ENCODE measurements at regions not wholly inside any gene's neighbourhood (a gene's known extent, or its start where the extent isn't known, plus 50 kb on each side); places are given as distances from the start of the nearest gene placed in this dataset.

DNA sequence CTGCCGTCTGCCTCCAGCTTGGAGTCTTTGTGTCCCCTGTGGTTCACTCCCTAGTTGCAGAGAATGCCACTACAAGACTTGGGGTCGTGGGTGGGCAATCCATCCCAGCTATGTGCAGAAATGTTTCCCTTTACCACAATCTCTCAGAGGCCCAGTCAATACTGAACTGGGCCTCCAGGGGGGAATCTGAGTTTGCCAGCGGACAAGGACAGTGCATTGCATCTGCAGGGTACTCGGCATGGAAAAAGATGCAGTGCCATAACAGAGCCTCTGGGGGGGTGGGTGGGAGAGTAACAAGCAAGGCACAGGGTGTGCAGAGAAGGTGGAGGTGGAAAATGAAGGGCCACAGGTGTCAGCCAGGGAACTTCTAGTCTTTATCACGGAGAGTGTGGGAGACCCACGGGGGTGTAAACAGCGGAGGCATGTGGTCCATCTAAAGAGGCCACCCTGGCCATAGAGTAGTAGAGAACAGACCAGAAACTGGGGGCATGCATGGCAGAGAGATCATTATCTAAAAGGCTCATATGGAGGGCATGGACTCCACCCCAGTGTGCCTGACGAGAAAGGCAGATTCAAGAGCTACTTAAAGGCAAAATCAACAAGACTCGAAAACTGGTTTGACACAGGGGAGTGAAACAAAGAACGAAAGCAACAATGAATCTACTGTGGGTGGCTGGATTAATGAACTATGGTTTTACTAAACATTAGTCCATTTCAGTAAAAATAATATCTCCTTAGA, 182.4 kb downstream of the ANXA2 start:
- no peak for FAIRE-seq

DNA sequence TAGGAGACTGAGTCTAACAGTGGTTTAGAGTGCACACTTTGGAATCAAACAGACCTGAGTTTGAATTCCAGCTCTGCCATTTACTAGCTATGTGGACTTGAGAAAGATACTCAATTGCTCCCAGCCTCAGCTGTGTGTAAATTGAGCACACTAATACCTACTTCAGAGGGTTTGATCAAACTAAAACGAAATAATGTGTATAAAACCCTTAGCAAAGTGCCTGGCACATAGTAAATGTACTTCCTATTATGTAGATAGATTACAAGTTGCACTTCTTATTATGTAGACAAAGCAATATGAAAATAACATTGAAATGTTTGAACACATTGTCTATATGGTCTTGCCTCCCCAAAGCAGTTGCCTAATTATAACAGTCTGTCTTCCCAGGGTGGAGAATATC, 180.6 kb downstream of the ANXA2 start:
- no peak for FAIRE-seq

DNA sequence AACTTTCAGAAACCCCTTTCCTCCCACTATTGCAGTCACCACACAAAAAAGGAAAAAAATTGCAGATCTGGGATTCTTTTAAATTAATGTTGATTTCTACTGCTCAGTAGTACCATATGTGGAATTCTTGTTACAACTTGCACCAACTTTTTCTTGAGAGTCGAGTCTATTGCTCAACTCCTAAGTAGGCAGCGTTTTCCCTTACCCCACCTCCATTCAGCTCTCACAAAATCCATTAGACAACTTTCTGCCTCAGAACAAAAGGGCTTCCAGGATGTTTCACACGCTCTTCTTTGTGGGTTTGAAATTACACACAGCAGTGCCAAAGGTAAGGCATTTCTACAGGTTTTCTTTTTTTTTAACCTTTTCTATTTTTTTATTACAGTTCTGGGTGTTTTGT, 179.5 kb downstream of the ANXA2 start:
- no peak for FAIRE-seq

DNA sequence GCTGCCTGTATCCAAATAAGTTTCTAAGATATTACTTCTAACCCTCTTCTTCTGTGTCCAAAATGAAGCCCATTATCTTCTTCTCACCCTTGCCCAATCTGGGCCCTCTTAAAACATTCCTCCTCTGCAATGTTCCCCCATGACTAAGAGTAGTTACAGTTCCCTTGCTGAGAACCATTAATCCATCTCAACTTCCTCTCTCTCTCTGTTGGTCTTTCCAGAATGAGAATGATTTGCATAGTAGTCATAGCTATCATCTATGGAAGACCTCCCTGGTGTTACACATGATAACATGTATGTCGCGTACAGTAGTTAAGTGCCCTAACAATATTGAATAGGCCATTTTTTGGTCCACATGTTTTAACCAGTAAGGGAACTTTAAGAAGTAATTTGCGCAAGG, 177.9 kb downstream of the ANXA2 start:
- no peak for FAIRE-seq

DNA sequence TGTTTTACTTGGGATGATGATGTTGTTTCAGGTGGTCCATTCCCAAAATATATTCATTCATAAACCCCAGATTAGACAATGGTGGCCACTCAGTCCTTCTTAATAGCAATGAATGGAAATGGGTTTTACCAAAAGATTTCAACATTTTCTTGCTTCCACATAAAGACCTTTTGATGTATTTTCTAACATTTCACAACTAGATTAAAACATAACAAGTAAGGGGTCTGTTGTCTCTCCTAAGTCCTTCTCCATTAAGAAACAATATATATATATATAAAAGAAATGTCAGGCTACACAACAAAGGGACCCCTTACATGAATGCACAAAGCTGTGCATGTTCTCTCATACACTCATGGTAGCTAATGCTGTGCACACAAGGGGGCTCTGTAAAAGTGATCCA, 176.4 kb downstream of the ANXA2 start:
- FAIRE-seq, result no peak

DNA sequence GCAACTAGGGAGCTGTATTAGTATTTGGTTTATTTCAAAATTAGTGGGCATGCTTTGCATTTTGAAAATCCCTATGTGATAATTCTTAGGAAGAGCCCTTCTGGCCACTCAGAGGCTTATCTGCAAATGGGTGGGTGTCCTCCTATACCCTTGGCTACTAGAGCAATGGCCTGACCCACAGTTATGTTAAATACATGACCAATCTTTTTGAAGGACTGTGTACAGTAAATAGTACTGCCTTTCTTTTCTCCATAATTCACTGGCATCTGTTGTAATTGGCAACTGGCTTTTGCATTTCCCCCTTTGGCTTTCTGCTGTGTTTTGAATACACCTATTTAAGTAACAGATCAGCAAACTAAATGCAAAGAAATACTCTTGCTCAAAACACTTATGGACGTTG, 175.4 kb downstream of the ANXA2 start:
- FAIRE-seq, result no peak

DNA sequence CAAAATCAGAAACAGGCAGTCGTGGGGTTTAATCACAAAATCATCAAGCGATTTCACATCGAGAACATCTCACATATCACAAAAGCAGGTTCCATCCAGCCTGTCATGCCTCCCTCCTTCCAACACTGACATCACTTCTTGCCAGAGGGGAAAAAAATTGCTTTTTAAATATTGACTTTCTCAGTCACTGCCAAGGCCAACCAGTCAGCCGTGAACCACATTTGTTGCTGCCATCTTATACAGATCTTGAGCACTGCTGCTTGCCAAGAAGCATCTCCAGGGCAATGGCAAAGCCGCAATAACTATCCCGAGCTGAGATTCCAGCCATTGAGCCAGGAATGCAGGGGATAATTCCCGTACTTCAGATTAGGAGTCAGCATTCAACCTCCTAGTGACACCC, 174.6 kb downstream of the ANXA2 start:
- FAIRE-seq, result no peak

DNA sequence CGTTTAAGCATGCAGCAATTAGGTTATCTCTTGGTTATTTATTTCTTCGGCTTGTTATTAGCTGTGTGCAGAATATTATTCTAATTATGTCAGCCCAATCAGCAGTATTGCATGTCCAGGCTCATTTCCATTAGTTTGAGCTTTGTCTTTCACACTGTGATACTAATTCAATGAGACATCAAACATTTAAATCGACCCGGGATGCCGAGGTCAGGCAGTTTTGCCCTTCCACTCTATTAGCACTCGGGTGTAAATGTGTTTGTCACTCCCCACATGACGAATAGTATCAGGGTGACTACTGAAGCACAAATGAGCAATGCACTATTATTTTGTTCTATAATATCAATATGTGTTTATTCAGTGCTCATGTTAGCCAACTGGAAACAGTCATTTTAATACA, 170.9 kb downstream of the ANXA2 start:
- no peak for FAIRE-seq

DNA sequence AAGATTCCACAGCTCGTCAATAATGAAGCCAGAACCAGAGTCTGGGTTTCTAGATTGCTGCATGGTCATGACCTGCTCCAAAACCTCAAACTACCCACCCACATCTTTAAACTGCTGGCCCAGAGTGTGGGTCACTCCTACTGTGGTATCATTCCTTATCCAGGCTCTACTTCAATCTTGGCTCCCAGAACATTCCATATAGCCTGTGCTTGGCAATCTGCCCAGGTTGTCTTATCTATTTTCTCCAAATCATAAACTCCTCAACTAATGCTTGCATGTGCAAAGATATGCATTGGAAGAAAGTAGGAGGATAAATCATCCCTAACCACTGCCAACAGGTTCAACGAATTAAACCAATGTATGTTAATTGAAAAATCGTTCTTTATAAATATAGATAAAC, 169.7 kb downstream of the ANXA2 start:
- FAIRE-seq, result no peak

DNA sequence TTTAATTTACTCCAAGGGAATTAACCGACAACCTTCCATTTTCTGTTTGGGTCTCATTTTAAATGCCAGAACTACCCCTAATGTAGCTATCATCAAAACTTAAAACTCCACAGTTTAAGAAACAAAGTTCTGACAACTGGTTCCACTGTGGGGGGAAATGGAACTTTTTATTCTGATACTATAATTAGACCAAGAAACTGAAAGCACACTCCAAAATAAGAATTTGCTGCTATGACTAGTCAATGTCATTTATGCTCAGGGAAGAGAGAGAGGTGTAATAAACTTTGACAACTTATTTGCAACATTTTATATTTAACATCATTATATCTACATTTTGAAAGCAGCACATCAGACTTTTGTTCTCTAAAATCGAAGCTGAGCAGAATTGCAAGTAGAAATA, 169.2 kb downstream of the ANXA2 start:
- FAIRE-seq, result no peak

DNA sequence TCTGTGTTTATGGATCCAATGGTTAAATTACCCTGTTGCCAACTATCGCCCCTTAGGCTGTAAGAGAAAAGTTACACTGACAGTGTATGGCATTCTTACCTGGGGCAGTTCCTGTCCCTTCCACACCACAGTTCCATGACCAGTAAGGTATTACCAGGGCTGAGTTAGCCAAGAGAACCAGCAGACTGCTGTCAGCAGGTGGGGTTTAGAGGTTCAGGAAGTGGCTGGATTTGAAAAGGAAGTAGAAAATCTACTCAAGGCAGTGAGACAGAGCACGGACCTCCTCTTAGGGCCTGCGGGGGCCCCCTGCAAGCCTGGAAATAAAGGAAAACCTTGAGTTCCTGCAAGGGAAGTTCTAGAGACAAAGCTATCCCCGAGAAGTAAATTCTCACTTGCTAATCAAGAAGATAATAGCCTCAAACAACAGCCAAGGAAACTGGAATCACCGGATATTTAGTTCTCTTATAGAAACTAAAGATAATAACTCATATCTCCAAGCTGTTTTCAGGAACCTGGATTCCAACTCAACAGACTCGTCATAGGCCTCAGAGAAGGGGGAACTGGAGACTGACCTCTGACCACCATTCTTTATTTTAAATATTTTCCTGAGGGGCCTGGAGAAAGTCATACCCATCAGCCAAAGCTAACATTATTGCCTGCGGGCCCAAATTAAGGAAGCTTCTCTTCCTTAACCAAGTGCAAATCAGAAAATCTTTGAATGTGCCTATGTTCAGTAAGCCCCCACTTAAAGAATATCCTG, 161.7 kb downstream of the ANXA2 start:
- FAIRE-seq, result no peak

DNA sequence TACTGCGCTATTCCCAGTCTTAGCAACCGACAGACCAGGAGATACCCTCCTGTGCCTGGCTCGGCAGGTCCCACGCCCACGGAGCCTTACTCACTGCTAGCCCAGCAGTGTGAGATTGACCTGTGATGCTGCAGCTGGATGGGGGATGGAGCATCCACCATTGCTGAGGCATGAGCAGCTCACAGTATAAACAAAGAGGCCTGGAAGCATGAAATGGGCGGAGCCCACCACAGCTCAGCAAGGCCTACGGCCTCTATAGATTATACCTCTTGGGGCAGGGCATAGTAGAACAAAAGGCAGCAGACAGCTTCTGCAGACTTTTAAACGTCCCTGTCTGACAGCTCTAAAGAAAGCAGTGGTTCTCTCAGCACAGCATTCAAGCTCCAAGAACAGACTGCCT, 160.3 kb downstream of the ANXA2 start:
- no peak for FAIRE-seq

DNA sequence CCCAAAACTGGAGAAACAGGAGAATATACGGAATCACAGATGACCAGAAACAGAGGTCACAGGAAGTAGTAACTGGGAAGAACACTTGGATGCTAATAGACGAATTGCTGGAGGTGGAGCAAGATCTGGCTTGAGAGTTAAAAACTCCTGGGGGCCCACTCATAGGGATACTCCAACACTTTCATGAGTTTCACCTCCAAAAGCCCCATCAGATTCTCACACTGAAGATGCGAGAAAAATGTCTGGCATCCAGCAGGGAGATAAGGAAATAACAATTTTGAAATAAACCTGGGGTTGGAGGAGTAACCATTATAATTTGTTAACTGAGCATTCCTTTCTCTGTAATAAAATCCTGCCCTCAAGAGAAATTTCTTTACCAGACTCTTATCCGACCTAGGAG, 154.0 kb downstream of the ANXA2 start:
- no peak for FAIRE-seq

DNA sequence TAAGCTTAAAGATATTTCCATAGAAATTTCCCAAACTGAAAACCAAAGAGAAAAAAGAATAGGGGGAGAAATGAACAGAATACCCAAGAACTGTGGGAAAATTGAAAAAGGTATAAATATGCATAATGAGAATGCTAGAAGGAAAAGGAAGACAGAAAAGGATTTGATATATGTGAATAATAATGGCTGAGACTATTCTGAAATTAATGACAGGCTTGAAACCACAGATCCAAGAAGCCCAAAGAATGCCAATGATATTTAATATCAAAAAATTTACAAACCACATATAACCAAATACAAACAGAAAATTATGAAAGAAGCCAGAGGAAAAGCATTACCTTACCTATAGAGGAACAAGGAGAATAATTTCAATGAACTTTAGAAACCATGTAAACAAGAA, 153.0 kb downstream of the ANXA2 start:
- FAIRE-seq, result no peak

DNA sequence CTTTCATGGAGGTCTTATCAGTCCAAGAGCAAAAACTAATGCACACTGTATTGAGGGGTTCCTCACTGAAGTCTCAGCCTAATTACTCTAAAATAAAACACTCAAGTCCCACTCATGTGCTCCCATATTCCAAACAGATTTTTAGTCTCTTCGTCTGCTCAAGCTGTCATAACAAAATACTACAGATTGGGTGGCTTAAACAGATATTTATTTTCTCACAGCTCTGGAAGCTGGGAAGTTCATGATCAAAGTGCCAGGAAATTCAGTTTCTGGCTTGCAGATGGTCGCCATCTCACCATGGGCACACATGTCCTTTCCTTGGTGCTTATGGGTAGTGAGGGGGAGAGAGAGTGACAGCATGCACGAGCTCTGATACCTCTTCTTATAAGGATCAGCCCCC, 147.5 kb downstream of the ANXA2 start:
- FAIRE-seq, result no peak

DNA sequence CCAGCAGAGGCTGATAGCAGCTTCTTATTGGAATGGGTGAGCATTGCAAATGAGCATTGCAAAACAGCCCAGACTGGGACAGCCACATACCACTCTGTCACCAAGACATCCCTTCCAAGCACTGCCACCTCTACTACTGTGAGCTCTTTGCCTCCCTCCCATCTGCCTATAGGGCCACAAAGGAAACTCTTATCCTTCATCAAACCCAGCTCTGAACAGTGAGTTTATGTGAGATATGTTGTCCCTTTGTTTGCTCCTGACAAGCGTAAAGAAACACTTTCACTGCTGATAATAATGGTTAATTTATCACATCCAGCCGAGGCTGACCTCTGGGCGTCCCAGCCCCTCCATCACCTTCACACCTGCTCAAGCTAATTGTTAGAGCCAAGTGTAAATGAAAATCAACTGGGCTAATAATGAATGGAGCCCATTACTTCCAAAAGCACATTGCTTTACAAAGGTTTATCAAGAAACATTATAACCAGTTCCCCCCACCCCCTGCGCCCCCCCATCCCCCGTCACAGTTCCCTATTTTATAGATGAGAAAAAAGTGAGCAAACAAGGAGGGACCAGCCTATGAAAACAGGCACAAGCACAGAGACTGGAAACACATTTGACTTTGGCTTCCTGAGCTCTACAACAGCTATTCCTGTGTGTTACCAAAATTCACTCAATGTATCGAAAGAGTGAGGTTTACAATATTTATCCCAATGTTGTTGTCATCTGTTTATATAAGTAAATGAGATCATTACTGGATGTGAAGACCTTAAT, 146.3 kb downstream of the ANXA2 start:
- no peak for FAIRE-seq

DNA sequence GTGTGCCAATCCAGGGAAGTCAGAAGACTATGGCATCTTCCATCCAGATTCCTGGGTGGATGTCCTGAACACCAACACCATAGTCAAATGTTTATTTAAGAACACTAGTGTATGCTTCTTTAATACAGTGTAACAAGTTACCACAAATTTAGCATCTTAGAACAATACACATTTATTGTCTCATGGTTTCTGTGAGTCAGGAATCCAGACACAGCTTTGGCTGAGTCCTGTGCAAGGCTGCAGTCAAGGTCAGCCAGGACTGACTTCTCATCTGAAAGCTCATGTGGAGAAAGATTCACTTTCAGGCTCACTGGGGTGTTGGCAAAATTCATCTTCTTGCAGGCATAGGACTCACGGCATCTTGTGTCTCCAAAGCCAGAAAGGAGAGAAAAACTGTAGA, 143.4 kb downstream of the ANXA2 start:
- FAIRE-seq, result no peak

DNA sequence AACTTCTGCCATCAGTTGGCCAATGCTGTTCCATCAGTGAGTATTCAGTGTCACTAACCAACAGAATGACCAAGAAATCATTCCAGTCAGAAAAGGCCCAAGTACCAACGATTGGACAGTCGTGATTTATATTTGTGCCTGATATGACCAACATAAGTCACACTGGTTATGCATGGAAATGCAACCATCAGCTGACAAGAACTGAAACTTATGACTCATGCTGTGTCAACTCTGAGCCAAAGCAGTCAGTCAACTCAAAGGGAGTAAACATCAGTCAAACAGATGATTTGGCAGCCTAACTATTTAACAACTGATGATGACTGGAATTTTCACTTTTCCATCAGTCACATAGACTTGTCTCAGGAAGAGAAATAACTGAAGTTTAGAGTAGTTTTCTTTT, 142.4 kb downstream of the ANXA2 start:
- no peak for FAIRE-seq

DNA sequence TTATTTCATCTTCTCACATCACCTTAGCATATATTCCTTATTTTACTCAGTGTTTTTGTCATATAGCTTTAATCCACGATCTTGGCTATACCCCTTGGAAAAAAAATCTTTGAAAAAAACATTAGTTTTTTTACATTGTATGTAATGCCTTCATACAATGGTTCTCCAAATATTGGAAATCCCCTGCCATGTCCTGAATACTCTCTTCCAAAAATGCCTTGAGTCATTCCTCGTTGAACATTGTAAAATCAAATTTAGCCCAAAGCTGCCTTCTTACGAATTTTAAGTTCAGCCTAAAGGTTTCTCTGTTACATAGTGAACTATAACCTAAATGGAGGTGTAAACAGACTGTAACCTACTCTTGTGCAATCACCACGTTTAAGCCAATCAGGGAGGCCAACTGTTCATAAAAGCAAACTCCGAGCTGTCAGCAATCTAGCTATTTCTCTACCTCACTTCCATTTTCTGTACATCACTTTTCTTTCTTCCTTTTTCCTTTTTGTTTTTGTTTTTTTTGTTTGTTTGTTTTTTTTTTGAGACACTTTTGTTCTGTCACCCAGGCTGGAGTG, 140.1 kb downstream of the ANXA2 start:
- FAIRE-seq, result no peak

DNA sequence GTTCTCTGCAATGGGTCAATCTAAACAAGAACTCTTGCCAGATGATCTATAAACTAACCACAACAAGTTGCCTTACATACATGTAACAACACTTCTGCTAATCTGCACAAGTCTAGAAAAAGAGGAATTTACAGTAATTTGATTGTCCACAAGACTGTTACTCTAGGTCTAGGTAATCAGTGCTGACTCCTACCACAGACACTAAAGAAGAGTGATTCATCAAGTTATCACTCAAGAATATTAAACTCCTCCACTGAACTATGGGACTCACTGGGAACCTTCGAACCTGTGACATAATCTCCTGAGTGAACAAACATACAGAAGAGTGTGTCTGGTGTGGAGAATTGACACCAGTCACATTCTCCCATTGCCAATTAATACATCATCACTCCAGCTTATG, 138.3 kb downstream of the ANXA2 start:
- FAIRE-seq, result no peak

DNA sequence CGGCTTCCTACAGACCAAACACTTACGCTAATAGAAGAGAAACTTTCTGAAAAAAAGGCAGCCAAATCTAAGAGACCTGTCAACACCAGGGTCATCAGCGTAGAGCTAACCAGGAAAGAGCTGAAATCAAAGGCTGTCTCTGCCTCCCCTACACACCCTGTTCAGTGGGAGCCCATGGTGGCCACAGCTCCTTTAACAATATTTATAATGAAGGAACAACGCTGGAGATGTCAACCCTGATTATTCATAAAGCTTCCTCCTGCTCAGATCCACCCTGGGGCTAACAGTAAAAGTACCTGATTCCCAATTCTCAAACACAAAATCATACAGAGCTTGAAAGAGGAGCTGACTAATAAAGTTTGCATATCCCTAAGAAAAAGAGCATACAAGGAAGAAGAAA, 133.7 kb downstream of the ANXA2 start:
- no peak for FAIRE-seq

DNA sequence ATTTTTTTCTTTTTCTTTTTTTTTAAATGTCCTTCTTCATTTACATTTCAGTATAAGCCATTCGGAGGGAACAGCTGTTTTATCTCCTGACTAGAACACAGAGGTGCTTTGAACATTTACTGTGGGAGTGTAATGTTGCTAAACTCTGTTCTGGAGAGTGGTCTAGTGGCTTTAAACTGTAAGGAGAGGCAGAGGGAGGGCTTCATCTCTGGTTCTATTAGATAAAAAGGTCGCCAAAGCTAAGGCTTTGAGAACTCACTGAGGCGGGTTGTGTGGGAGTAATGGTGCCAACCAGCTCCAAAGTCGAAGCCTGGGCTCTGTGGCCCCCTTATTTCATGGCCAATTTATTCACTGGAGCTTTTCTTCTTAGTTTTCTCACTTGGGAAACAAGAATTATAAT, 133.2 kb downstream of the ANXA2 start:
- no peak for FAIRE-seq

DNA sequence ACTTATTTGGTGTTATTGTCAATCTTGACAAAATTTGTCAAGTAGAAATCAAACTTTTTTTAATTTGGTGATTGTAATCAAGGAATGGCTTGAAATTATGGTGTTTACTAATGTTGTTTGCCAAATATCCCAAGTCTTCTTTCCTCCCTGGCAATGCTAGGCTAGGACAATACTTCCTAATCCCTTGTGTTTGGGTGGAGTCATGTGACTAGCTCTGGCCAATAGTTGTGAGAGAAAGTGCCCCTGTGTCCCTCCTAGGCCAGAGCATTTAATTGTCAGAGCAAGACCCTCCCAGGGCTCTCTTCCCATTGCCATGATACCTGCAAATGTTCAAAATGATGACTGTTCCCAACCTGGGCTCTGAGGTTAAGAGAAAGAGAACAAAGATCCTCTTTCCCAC, 132.7 kb downstream of the ANXA2 start:
- FAIRE-seq, result no peak

DNA sequence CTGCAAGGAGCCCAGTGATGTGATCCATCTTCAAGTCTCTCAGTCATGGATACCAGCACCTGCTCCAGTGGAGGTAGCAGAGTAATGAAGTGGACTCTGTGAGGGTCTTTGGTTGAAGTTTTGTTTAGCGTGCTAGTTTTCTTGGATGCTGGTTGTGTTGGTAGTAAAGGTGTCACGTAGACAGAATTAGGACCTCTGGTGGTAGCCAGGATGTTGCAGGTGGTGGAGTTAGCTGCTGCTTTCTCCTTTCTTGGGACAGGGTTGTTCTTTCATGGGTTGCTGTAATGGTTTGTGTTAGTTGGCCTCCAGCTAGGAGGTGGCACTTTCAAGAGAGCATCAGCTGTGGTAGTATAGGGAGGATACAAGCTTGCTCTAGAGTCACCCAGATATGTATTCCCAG, 125.2 kb downstream of the ANXA2 start:
- no peak for FAIRE-seq

Data from G401.6 (cell line).